DOHH2 (cell line): ENCODE measurements at regions not wholly inside any gene's neighbourhood (a gene's known extent, or its start where the extent isn't known, plus 50 kb on each side); places are given as distances from the start of the nearest gene placed in this dataset.

Experiments used
- H3F3A ChIP-seq: fragments of 200-600 bp; sonication (generic), shearing (Covaris generic); 2 replicates; pipeline ENCODE4 v1.6.0; 2016; ENCODE audit warnings: antibody characterized with exemption, mild to moderate bottlenecking; ENCODE audit not compliant: control insufficient read depth, insufficient read depth
- H3K27ac ChIP-seq: fragments of 200-600 bp; sonication (generic); 2 replicates; pipeline ENCODE4 v1.5.1; 2014; ENCODE audit warnings: low read depth, mild to moderate bottlenecking, low read length, moderate library complexity
- H3K27me3 ChIP-seq: fragments of 200-600 bp; sonication (generic); 2 replicates; pipeline ENCODE4 v1.6.1; 2014; ENCODE audit warnings: mild to moderate bottlenecking, low read length, mixed read lengths; ENCODE audit not compliant: control insufficient read depth
- H3K36me3 ChIP-seq: fragments of 200-600 bp; sonication (generic); 2 replicates; pipeline ENCODE4 v1.6.1; 2014; ENCODE audit warnings: mild to moderate bottlenecking, low read length, moderate library complexity, mixed read lengths; ENCODE audit not compliant: control insufficient read depth
- H3K4me1 ChIP-seq: fragments of 200-600 bp; sonication (generic); 2 replicates; pipeline ENCODE4 v1.6.1; 2014; ENCODE audit warnings: mild to moderate bottlenecking, low read length, mixed read lengths; ENCODE audit not compliant: control insufficient read depth
- H3K4me2 ChIP-seq: fragments of 200-600 bp; sonication (generic); 2 replicates; pipeline ENCODE4 v1.6.0; 2014; ENCODE audit warnings: mild to moderate bottlenecking, low read length, moderate library complexity
- H3K4me3 ChIP-seq: fragments of 200-600 bp; sonication (generic); 2 replicates; pipeline ENCODE4 v1.5.1; 2014; ENCODE audit warnings: mild to moderate bottlenecking, low read length, mixed read lengths
- H3K79me2 ChIP-seq: fragments of 200-600 bp; sonication (generic); 2 replicates; pipeline ENCODE4 v1.6.1; 2014; ENCODE audit warnings: mild to moderate bottlenecking, low read length, mixed read lengths; ENCODE audit not compliant: control insufficient read depth
- H3K9me2 ChIP-seq: fragments of 200-600 bp; sonication (generic); replicated peaks from 2 replicates; pipeline ENCODE4 v1.6.1; 2014; ENCODE audit warnings: mild to moderate bottlenecking, low read length, mixed read lengths; ENCODE audit not compliant: control insufficient read depth
- H3K9me3 ChIP-seq: fragments of 200-600 bp; sonication (generic); 2 replicates; pipeline ENCODE4 v1.6.1; 2014; ENCODE audit warnings: antibody characterized with exemption, low read length, mixed read lengths; ENCODE audit not compliant: control insufficient read depth, insufficient read depth
- H4K20me1 ChIP-seq: fragments of 200-600 bp; sonication (generic); 2 replicates; pipeline ENCODE4 v1.6.0; 2014; ENCODE audit warnings: low read depth, mild to moderate bottlenecking, antibody characterized with exemption, low read length, moderate library complexity; ENCODE audit not compliant: control insufficient read depth, insufficient read depth
- CTCF ChIP-seq: fragments of 200-600 bp; sonication (generic); IDR thresholded peaks from one replicate; pipeline ENCODE4 v1.5.1; 2014; ENCODE audit warnings: antibody characterized with exemption, mild to moderate bottlenecking, low read depth, low read length; ENCODE audit not compliant: poor library complexity, severe bottlenecking
- EZH2phosphoT487 ChIP-seq: fragments of 200-600 bp; sonication (generic); IDR thresholded peaks from 2 replicates; pipeline ENCODE4 v1.6.1; 2017; ENCODE audit warnings: borderline replicate concordance, mild to moderate bottlenecking, antibody characterized with exemption, low read length, moderate library complexity, mixed read lengths

DNA sequence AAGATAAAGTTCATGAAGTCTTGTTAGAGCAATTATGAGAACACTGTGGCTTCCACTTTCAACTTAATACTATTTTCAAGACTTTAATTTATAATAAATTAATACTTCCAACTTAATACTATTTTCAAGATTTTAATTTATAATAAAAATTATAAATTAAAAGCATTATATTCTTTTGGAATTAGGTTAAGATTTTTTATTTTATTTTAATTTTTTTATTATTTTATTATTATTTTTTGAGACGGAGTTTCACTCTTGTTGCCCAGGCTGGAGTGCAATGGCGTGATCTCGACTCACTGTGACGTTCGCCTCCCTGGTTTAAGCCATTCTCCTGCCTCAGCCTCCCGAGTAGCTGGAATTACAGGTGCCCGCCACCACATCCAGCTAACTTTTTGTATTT, 126.0 kb upstream of the GUCY1A1 start:
- no peak for TF ChIP-seq CTCF
- TF ChIP-seq EZH2phosphoT487 = no peak
- Histone ChIP-seq H3K4me1 (no peaks in the 10 kb centered on the region), H3K27me3 (no peaks in the 10 kb centered on the region), H4K20me1 (no peaks in the 10 kb centered on the region), H3K79me2 (no peaks in the 10 kb centered on the region), H3K36me3 (no peaks in the 10 kb centered on the region), H3K27ac (no peak overlapping the region), H3K9me2 (no peaks in the 10 kb centered on the region), H3F3A (no peaks in the 10 kb centered on the region), H3K4me3 (no peak overlapping the region), H3K4me2 (no peak overlapping the region), H3K9me3 (no peaks in the 10 kb centered on the region)

GRCh38 chr4:155539746-155540145, 126.9 kb upstream of the GUCY1A1 start:
- Histone ChIP-seq H3F3A (no peaks in the 10 kb centered on the region), H3K27ac (no peak overlapping the region), H3K79me2 (no peaks in the 10 kb centered on the region), H3K4me2 (no peak overlapping the region), H3K4me3 (no peak overlapping the region), H3K9me2 (no peaks in the 10 kb centered on the region), H3K27me3 (no peaks in the 10 kb centered on the region), H3K4me1 (no peaks in the 10 kb centered on the region), H3K36me3 (no peaks in the 10 kb centered on the region), H3K9me3 (no peaks in the 10 kb centered on the region), H4K20me1 (no peaks in the 10 kb centered on the region)
- TF ChIP-seq CTCF (no peak), EZH2phosphoT487 (no peak)

DNA sequence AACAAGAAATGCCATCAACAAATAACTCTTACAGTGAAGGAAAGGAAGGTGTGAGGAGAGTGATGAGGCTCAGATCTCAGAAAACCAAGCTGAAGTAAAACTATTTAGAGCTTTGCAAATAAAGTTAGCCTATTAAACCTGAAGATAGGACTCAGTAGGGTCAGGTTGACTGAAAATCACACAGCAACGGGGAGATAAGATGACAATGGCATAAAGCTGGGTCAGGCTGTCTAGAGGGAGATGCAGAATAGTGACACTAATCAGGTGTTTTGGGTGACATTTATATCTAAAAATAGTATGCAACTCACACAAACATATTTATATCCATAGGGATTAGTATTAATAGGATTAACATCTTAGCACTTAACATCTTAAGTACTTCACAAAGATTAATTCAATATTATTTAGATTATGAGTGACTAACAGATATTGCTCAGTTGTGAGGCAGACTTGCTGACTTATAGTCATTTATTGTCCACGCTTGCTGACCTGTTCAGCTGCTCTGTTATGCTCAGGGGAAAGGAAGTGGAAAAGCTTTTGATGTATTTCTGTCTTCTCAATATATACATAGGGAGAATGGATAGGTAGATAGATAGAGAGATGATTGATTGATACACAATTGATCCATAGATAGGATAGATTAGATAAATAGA, 130.7 kb upstream of the GUCY1A1 start:
- TF ChIP-seq CTCF = no peak
- no peak for TF ChIP-seq EZH2phosphoT487
- Histone ChIP-seq H3K9me3 (no peaks in the 10 kb centered on the region), H3K79me2 (no peaks in the 10 kb centered on the region), H3F3A (no peaks in the 10 kb centered on the region), H3K27ac (no peak overlapping the region), H3K4me3 (no peak overlapping the region), H3K36me3 (no peaks in the 10 kb centered on the region), H3K4me1 (no peaks in the 10 kb centered on the region), H3K9me2 (no peaks in the 10 kb centered on the region), H3K27me3 (no peaks in the 10 kb centered on the region), H3K4me2 (no peak overlapping the region), H4K20me1 (no peaks in the 10 kb centered on the region)
